ENCODE measurements at regions not wholly inside any gene's neighbourhood (a gene's known extent, or its start where the extent isn't known, plus 50 kb on each side); places are given as distances from the start of the nearest gene placed in this dataset.

- TF ChIP-seq CTCF (IDR thresholded peaks at IDR 0.05) (no peak), EP300 (IDR thresholded peaks at IDR 0.05; ENCODE audit: low read depth) (no peak), POLR2A (IDR thresholded peaks at IDR 0.05) (no peak), POLR2AphosphoS5 (IDR thresholded peaks at IDR 0.05) (no peak)
Measured at GRCh38 chr21:27507695-27508094, 540.8 kb upstream of the ADAMTS5 start.

All from transverse colon (tissue), 4 donors.